ENCODE measurements at regions not wholly inside any gene's neighbourhood (a gene's known extent, or its start where the extent isn't known, plus 50 kb on each side); places are given as distances from the start of the nearest gene placed in this dataset.

- DNase-seq (ENCODE audit: low read depth in 3 of 3), result no peak
Observed at GRCh38 chr6:149267513-149268043, 49.9 kb upstream of the TAB2 start.
